RWPE2 (cell line): ENCODE measurements at regions not wholly inside any gene's neighbourhood (a gene's known extent, or its start where the extent isn't known, plus 50 kb on each side); places are given as distances from the start of the nearest gene placed in this dataset.

Source experiments
- ATAC-seq: fragments of 200-7000 bp; cut with Tn5 transposase; 3 replicates; pipeline ENCODE4 v1.9.1; 2021; ENCODE audit warnings: low read depth
- DNase-seq: peaks from one replicate; pipeline ENCODE4 v3.0.0-alpha.2; 2020; ENCODE audit warnings: low spot score
- H3K27ac ChIP-seq: fragments of 450-650 bp; 2 replicates; pipeline ENCODE4 v1.5.1; 2017; ENCODE audit warnings: mild to moderate bottlenecking; ENCODE audit not compliant: poor library complexity, severe bottlenecking
- H3K27me3 ChIP-seq: fragments of 250-450 bp; sonication (Bioruptor Pico); 2 replicates; pipeline ENCODE4 v1.5.1; 2021; ENCODE audit warnings: mild to moderate bottlenecking, moderate library complexity; ENCODE audit not compliant: insufficient read depth, poor library complexity, severe bottlenecking
- H3K36me3 ChIP-seq: fragments of 250-450 bp; sonication (Bioruptor Pico); 2 replicates; pipeline ENCODE4 v1.5.1; 2020; ENCODE audit warnings: low read depth, mild to moderate bottlenecking, moderate library complexity
- H3K4me1 ChIP-seq: fragments of 250-450 bp; sonication (Bioruptor Pico); 2 replicates; pipeline ENCODE4 v1.5.1; 2021; ENCODE audit warnings: mild to moderate bottlenecking, moderate library complexity; ENCODE audit not compliant: insufficient read depth, poor library complexity, severe bottlenecking
- H3K4me3 ChIP-seq: fragments of 250-450 bp; sonication (Bioruptor Pico); 2 replicates; pipeline ENCODE4 v1.5.1; 2021; ENCODE audit warnings: mild to moderate bottlenecking, moderate library complexity; ENCODE audit not compliant: severe bottlenecking
- H3K9me3 ChIP-seq: fragments of 250-450 bp; sonication (Bioruptor Pico); 2 replicates; pipeline ENCODE4 v1.5.1; 2021; ENCODE audit warnings: mild to moderate bottlenecking, moderate library complexity; ENCODE audit not compliant: severe bottlenecking
- TF ChIP-seq, protein P1 (sequence below): fragments of 450-650 bp; IDR thresholded peaks from one replicate; pipeline ENCODE4 v1.5.1; 2017; ENCODE audit warnings: mild to moderate bottlenecking, moderate library complexity; ENCODE audit not compliant: poor library complexity, severe bottlenecking

DNA sequence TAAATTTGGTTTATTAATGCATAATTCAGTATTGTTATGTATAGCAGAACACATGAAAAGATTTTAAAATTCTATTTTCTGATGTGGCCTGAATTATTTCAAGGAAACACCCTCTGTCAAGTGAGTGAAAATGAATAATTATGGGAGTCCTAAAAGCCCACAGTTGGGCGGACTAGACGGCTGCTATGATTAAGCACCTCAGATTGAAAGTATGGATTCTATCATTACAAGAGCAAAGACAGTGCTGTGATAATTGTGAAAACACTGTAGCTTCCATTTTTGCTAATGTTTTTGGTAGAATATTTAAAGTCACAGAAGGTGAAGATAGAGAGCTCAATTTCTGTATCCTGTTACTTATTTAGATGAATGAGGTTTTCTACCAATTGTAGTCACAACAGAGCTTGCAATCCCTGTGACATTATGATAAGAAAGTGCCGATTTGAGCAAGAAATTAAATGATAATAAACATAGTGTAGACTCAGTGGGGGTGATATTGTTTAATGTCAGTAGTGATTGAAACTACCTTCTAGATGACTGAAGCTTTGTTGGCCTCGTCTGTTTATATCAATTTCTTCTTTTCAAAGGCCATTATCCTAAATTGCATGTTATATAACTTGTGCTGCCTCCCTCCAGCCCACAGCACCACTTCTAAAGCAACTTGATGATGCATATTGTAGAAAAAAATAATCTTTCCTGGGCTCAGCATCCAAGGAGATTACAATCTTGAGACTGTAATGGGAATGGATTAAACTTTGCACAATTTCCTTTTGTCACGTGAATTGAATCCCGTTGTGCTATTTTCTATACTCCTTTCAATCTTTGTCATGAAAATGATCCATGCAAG is 359.8 kb downstream of the BTG1 start:
- no peaks in the 10 kb centered on the region for H3K9me3 ChIP-seq
- TF ChIP-seq, protein P1, sequence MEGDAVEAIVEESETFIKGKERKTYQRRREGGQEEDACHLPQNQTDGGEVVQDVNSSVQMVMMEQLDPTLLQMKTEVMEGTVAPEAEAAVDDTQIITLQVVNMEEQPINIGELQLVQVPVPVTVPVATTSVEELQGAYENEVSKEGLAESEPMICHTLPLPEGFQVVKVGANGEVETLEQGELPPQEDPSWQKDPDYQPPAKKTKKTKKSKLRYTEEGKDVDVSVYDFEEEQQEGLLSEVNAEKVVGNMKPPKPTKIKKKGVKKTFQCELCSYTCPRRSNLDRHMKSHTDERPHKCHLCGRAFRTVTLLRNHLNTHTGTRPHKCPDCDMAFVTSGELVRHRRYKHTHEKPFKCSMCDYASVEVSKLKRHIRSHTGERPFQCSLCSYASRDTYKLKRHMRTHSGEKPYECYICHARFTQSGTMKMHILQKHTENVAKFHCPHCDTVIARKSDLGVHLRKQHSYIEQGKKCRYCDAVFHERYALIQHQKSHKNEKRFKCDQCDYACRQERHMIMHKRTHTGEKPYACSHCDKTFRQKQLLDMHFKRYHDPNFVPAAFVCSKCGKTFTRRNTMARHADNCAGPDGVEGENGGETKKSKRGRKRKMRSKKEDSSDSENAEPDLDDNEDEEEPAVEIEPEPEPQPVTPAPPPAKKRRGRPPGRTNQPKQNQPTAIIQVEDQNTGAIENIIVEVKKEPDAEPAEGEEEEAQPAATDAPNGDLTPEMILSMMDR, result no peak
- DNase-seq (no peak), ATAC-seq (no peak)
- H3K36me3 ChIP-seq, result no peaks in the 10 kb centered on the region
- no peaks in the 10 kb centered on the region for H3K27me3 ChIP-seq
- H3K4me3 ChIP-seq, result no peak overlapping the region
- no peak overlapping the region for H3K27ac ChIP-seq
- H3K4me1 ChIP-seq, result no peaks in the 10 kb centered on the region

DNA sequence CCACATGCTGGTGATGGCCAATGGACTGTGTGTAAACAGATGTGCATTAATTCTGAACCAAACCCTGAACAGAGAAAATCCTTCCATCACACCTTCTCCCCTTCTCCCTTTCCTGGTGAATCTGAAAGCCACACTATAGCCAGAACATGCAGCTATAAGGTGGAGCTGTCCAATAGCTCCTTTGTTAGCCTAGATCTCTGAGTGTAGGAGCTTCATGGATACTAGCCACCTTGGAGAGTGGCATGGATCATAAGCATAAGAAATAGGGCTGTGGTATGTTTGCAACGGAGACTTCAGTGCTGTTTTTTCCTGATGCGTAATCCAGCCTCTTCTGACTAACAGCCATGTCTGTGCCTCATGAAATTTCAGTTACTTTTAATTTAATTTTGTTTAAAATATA is 364.5 kb downstream of the BTG1 start:
- Histone ChIP-seq H3K4me1 (peaks cover 26% of the 10 kb centered on the region), H3K9me3 (no peaks in the 10 kb centered on the region), H3K4me3 (no peak overlapping the region), H3K27ac (no peak overlapping the region), H3K36me3 (no peaks in the 10 kb centered on the region), H3K27me3 (no peaks in the 10 kb centered on the region)
- DNase-seq, result no peak
- TF ChIP-seq, protein P1, result no peak
- ATAC-seq, result no peak

DNA sequence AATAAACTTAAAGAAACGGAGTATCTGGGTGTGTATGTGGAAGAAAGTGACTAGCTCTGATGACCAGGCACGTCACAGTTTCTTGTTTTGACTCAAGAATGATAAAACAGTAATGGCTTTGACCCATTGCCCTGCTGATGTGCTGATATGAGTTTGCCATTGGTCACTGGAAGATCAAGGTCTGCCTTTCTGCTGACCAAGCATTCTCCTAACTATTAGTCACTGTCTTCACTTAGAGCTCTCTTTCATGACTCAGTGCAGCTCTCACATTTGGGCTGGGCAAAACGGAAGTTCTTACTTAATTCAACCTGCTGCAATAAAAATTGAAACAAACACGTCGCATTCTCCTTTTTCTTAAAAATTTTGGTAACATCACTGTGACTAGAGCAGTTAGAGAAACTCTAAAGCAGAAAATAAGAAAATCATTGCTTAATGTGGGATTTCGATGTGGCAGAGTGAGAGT is 366.7 kb downstream of the BTG1 start:
- peak; percentile 72 for DNase-seq
- no peak overlapping the region for H3K4me3 ChIP-seq
- no peaks in the 10 kb centered on the region for H3K27me3 ChIP-seq
- H3K4me1 ChIP-seq, result peaks cover 34% of the 10 kb centered on the region
- no peaks in the 10 kb centered on the region for H3K36me3 ChIP-seq
- H3K9me3 ChIP-seq, result no peaks in the 10 kb centered on the region
- peak; percentile 97 for ATAC-seq
- peak overlapping the region; percentile 90 for H3K27ac ChIP-seq
- TF ChIP-seq, protein P1, result no peak

DNA sequence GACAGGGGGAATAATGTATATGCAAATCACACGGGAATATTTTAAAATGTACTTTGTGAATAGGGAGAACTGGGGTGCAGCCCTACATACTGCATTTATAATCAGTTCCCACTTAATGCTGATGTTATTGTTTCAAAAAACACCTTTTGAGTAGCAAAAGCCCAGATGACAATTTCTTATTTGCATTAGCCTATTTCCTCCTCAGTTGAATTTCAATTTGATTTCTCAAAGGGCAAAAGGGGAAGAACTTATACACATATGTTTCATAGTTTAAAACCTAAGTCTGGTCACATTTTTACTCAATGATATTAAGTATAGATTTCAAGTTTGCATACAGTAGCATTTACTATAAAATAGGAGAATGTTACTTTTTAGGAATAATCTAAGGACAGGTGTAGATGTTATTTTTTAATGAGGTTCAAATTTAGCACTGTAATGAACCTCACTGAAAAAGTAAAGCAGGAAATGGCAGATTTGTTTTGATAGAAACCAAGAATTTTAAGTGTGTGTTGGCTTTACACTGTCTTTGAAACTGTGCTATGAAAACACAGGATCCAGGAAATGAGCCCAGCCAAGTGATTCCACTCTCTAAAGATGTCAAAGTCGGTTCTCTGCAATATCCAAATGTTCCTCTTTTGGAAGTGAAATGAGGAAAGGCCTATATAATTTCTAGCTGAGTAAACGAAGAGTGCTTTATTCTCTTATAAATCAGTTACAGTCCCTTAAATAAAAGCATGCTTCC is 367.4 kb downstream of the BTG1 start:
- peak overlapping the region; percentile 90 for H3K27ac ChIP-seq

More for the DNA sequence above, 367.4 kb downstream of the BTG1 start:
- Histone ChIP-seq H3K9me3 (no peaks in the 10 kb centered on the region), H3K36me3 (no peaks in the 10 kb centered on the region), H3K27me3 (no peaks in the 10 kb centered on the region), H3K4me1 (peaks cover 38% of the 10 kb centered on the region), H3K4me3 (no peak overlapping the region)
- DNase-seq (no peak), ATAC-seq (no peak)
- TF ChIP-seq, protein P1, result no peak
